SK-N-SH (cell line): ENCODE measurements at regions not wholly inside any gene's neighbourhood (a gene's known extent, or its start where the extent isn't known, plus 50 kb on each side); places are given as distances from the start of the nearest gene placed in this dataset.
A peak's percentile ranks its signal among the peaks of the same experiment; 100 is the strongest.

Experiments used
- CTCF ChIA-PET: fragments of 300-600, 350-600 bp; formaldehyde crosslinking; extraction: SDS; loops from one replicate; lab custom pipeline; 2021; lab: Yijun Ruan, JAX
- POLR2A ChIA-PET: fragments of 350-600 bp; sonication (Branson Sonifier 250); formaldehyde crosslinking; extraction: SDS; loops from one replicate; lab custom pipeline; 2020; ENCODE audit warnings: antibody characterized with exemption, inconsistent platforms; lab: Yijun Ruan, JAX
- DNase-seq: peaks from one replicate; pipeline ENCODE4 v3.0.0; 2012
- H2AFZ ChIP-seq: fragments of 200-600 bp; sonication (generic); 2 replicates; pipeline ENCODE4 v1.8.1; 2016; ENCODE audit warnings: antibody characterized with exemption, mild to moderate bottlenecking, low read depth
- H3F3A ChIP-seq: fragments of 200-600 bp; sonication (generic); replicated peaks from 2 replicates; pipeline ENCODE3; 2016; ENCODE audit warnings: antibody characterized with exemption, mild to moderate bottlenecking; ENCODE audit not compliant: insufficient read depth
- H3K27ac ChIP-seq, 2 experiments: fragments of 200-500 bp in 1 of 2; fragments of 200-600 bp in 1 of 2; sonication (Bioruptor generic) in 1 of 2; sonication (generic), shearing (Covaris generic) in 1 of 2; 2 replicates each; pipeline versions ENCODE4 v1.5.1 to v1.6.1; 2014 to 2016; ENCODE audit warnings: low read depth in 2 of 2, inconsistent platforms in 1 of 2, low read length in 1 of 2, mild to moderate bottlenecking in 1 of 2, mixed read lengths in 1 of 2
- H3K27me3 ChIP-seq: fragments of 200-600 bp; sonication (generic), shearing (Covaris generic); 2 replicates; pipeline ENCODE4 v1.6.1; 2016; ENCODE audit warnings: mixed run types; ENCODE audit not compliant: insufficient read depth
- H3K36me3 ChIP-seq, 2 experiments: fragments of 200-500 bp in 1 of 2; fragments of 200-600 bp in 1 of 2; sonication (Bioruptor generic) in 1 of 2; sonication (generic) in 1 of 2; replicated peaks in 1 of 2; 2 replicates each; pipeline versions ENCODE3 to v1.5.1; 2014 to 2016; ENCODE audit warnings: low read length in 1 of 2, mild to moderate bottlenecking in 1 of 2; ENCODE audit not compliant: insufficient read depth in 2 of 2, control insufficient read depth in 1 of 2
- H3K4me1 ChIP-seq, 2 experiments: fragments of 200-500 bp in 1 of 2; fragments of 200-600 bp in 1 of 2; sonication (Bioruptor generic) in 1 of 2; sonication (generic), shearing (Covaris generic) in 1 of 2; 2 replicates each; pipeline versions ENCODE4 v1.5.1 to v1.6.1; 2014 to 2016; ENCODE audit warnings: low read depth in 1 of 2, low read length in 1 of 2, mixed run types in 1 of 2; ENCODE audit not compliant: insufficient read depth in 2 of 2, control insufficient read depth in 1 of 2
- H3K4me2 ChIP-seq: fragments of 200-600 bp; sonication (generic), shearing (Covaris generic); 2 replicates; pipeline ENCODE4 v1.6.1; 2017; ENCODE audit warnings: mixed run types
- H3K4me3 ChIP-seq, 2 experiments: fragments of 200-500 bp in 1 of 2; fragments of 200-600 bp in 1 of 2; sonication (Bioruptor generic) in 1 of 2; sonication (generic), shearing (Covaris generic) in 1 of 2; 2 replicates each; pipeline versions ENCODE4 v1.5.1 to v1.8.1; 2014 to 2016; ENCODE audit warnings: low read depth in 2 of 2, inconsistent platforms in 1 of 2, low read length in 1 of 2, mild to moderate bottlenecking in 1 of 2, mixed read lengths in 1 of 2, moderate library complexity in 1 of 2
- H3K79me2 ChIP-seq: fragments of 200-600 bp; sonication (generic); 2 replicates; pipeline ENCODE4 v1.8.1; 2017; ENCODE audit warnings: mild to moderate bottlenecking; ENCODE audit not compliant: insufficient read depth
- H3K9ac ChIP-seq: fragments of 200-600 bp; sonication (generic); 2 replicates; pipeline ENCODE4 v1.6.1; 2017; ENCODE audit warnings: mixed run types
- H3K9me2 ChIP-seq: fragments of 200-600 bp; sonication (generic); 2 replicates; pipeline ENCODE4 v1.6.1; 2017; ENCODE audit warnings: mixed run types
- H3K9me3 ChIP-seq: fragments of 200-600 bp; sonication (generic); 2 replicates; pipeline ENCODE4 v1.6.1; 2017; ENCODE audit warnings: mixed run types, mild to moderate bottlenecking, moderate library complexity
- H4K20me1 ChIP-seq: fragments of 200-600 bp; sonication (generic); 2 replicates; pipeline ENCODE4 v1.6.1; 2017; ENCODE audit warnings: mild to moderate bottlenecking, mixed run types; ENCODE audit not compliant: insufficient read depth
- EP300 ChIP-seq, 2 experiments: IDR thresholded peaks; 2 replicates each; pipeline versions ENCODE4 v1.4.0 to v1.6.1; 2012; ENCODE audit warnings: borderline replicate concordance in 1 of 2, low read depth in 1 of 2, low read length in 1 of 2
- FOSL2 ChIP-seq: IDR thresholded peaks from 2 replicates; pipeline ENCODE4 v1.4.0; 2012; ENCODE audit warnings: low read depth, mild to moderate bottlenecking, moderate library complexity, borderline replicate concordance
- FOXJ3 ChIP-seq: sonication (generic); formaldehyde crosslinking; IDR thresholded peaks from 2 replicates; pipeline ENCODE4 v1.5.1; 2020; ENCODE audit warnings: mild to moderate bottlenecking, missing genetic modification reagents
- GATA2 ChIP-seq: sonication (generic); formaldehyde crosslinking; IDR thresholded peaks from 2 replicates; pipeline ENCODE4 v1.5.0; 2020; ENCODE audit warnings: mild to moderate bottlenecking, missing genetic modification reagents
- JUND ChIP-seq: IDR thresholded peaks from 2 replicates; pipeline ENCODE4 v1.4.0; 2012
- MAX ChIP-seq: IDR thresholded peaks from 2 replicates; pipeline ENCODE4 v1.4.0; 2012; ENCODE audit warnings: low read depth
- MEF2A ChIP-seq: IDR thresholded peaks from 2 replicates; pipeline ENCODE4 v1.4.0; 2012; ENCODE audit warnings: low read depth, borderline replicate concordance
- NFIC ChIP-seq: IDR thresholded peaks from 2 replicates; pipeline ENCODE4 v1.4.0; 2012; ENCODE audit warnings: borderline replicate concordance
- POLR2AphosphoS5 ChIP-seq: IDR thresholded peaks from 2 replicates; pipeline ENCODE4 v1.6.1; 2012; ENCODE audit warnings: low read depth, low read length
- RCOR1 ChIP-seq: fragments of 150-350 bp; IDR thresholded peaks from 2 replicates; pipeline ENCODE4 v1.6.1; 2017; ENCODE audit warnings: antibody characterized with exemption, low read length
- SIN3A ChIP-seq: IDR thresholded peaks from 2 replicates; pipeline ENCODE4 v1.6.1; 2012; ENCODE audit warnings: low read depth, mild to moderate bottlenecking, low read length, moderate library complexity, borderline replicate concordance
- SMC3 ChIP-seq: IDR thresholded peaks from 2 replicates; pipeline ENCODE4 v1.6.1; 2012; ENCODE audit warnings: low read depth, low read length, improper control_type of control experiment
- TCF12 ChIP-seq: IDR thresholded peaks from 2 replicates; pipeline ENCODE4 v1.4.0; 2012
- USF1 ChIP-seq: IDR thresholded peaks from 2 replicates; pipeline ENCODE4 v1.4.0; 2012; ENCODE audit warnings: low read depth, borderline replicate concordance
- USF2 ChIP-seq: fragments of 150-350 bp; IDR thresholded peaks from 2 replicates; pipeline ENCODE4 v1.6.1; 2017; ENCODE audit warnings: antibody characterized with exemption, low read length, low read depth, borderline replicate concordance
- WGBS: methylation state at CpG from one replicate; pipeline ENCODE4 v1.1.6; 2017; ENCODE audit warnings: low lambda C conversion rate; 5-methylcytosine and 5-hydroxymethylcytosine counted together
- TF ChIP-seq, protein P1 (sequence below): IDR thresholded peaks from 2 replicates; pipeline ENCODE4 v1.4.0; 2012; ENCODE audit warnings: low read depth, borderline replicate concordance
- TF ChIP-seq, protein P2 (sequence below): IDR thresholded peaks from 2 replicates; pipeline ENCODE4 v1.6.1; 2012; ENCODE audit warnings: mild to moderate bottlenecking, low read depth, low read length, moderate library complexity
- TF ChIP-seq, protein P3 (sequence below): fragments of 150-350 bp; IDR thresholded peaks from 2 replicates; pipeline ENCODE4 v1.6.1; 2016; ENCODE audit warnings: mild to moderate bottlenecking, low read depth, low read length
- TF ChIP-seq, protein P4 (sequence below): IDR thresholded peaks from 2 replicates; pipeline ENCODE4; 2012
- TF ChIP-seq, protein P5 (sequence below): fragments of 200-600 bp; sonication (generic); IDR thresholded peaks from 2 replicates; pipeline ENCODE4 v1.6.1; 2017; ENCODE audit warnings: antibody characterized with exemption, mild to moderate bottlenecking, moderate library complexity

DNA sequence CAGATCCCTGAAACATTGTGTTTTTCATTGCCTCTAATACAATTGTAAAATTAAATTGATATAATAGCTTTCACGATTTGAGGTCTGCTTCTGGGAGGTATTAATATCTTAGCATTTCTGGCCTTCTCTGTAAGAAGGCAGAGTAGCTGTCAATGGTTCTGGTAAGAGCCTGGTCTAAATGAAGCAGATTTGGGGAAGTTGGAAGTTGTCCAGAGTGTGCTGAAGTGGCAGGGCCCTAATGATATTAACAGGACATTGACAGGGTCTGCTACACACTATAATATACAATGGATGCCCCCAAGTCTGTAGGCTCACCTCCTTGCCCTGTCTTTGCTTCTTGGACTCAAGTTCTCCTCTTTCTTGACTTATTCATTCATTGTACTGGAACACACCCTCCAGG, 99.5 kb downstream of the C4BPA start (continued):
- TF ChIP-seq RCOR1 = no peak

DNA sequence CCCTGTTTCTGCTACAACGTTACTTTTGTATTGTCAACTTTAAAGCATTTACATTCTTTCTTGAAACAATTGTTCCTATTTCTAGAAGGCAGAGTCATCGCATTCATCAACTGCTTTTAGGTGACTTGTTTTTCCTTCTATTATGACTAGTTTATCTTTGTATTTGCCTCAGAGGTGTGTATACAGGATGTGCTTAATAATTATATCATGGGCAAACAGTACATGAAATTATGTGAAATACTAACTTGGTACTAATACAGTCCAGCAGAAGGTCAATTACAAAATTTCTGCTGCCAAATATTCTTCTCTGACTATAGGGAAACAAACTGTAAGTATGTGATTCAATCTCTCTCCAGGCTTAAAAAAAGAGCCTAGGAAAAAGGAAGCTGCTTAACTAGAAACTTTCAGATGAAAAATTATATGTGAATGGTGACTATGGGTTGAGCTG, 101.6 kb downstream of the C4BPA start:
- H3K9ac ChIP-seq = no peak overlapping the region
- no peak for TF ChIP-seq TCF12
- TF ChIP-seq, protein P1, sequence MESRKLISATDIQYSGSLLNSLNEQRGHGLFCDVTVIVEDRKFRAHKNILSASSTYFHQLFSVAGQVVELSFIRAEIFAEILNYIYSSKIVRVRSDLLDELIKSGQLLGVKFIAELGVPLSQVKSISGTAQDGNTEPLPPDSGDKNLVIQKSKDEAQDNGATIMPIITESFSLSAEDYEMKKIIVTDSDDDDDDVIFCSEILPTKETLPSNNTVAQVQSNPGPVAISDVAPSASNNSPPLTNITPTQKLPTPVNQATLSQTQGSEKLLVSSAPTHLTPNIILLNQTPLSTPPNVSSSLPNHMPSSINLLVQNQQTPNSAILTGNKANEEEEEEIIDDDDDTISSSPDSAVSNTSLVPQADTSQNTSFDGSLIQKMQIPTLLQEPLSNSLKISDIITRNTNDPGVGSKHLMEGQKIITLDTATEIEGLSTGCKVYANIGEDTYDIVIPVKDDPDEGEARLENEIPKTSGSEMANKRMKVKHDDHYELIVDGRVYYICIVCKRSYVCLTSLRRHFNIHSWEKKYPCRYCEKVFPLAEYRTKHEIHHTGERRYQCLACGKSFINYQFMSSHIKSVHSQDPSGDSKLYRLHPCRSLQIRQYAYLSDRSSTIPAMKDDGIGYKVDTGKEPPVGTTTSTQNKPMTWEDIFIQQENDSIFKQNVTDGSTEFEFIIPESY = no peak
- TF ChIP-seq, protein P2, sequence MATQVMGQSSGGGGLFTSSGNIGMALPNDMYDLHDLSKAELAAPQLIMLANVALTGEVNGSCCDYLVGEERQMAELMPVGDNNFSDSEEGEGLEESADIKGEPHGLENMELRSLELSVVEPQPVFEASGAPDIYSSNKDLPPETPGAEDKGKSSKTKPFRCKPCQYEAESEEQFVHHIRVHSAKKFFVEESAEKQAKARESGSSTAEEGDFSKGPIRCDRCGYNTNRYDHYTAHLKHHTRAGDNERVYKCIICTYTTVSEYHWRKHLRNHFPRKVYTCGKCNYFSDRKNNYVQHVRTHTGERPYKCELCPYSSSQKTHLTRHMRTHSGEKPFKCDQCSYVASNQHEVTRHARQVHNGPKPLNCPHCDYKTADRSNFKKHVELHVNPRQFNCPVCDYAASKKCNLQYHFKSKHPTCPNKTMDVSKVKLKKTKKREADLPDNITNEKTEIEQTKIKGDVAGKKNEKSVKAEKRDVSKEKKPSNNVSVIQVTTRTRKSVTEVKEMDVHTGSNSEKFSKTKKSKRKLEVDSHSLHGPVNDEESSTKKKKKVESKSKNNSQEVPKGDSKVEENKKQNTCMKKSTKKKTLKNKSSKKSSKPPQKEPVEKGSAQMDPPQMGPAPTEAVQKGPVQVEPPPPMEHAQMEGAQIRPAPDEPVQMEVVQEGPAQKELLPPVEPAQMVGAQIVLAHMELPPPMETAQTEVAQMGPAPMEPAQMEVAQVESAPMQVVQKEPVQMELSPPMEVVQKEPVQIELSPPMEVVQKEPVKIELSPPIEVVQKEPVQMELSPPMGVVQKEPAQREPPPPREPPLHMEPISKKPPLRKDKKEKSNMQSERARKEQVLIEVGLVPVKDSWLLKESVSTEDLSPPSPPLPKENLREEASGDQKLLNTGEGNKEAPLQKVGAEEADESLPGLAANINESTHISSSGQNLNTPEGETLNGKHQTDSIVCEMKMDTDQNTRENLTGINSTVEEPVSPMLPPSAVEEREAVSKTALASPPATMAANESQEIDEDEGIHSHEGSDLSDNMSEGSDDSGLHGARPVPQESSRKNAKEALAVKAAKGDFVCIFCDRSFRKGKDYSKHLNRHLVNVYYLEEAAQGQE = no peak
- no peak for TF ChIP-seq POLR2AphosphoS5
- TF ChIP-seq GATA2 = no peak
- TF ChIP-seq EP300 (IDR thresholded peaks at IDR 0.05; ENCODE audit: borderline replicate concordance in 1 of 2, low read depth in 1 of 2, low read length in 1 of 2) = no peak
- TF ChIP-seq MEF2A = no peak
- TF ChIP-seq FOXJ3 (CRISPR knock-in tag) = no peak
- TF ChIP-seq SMC3 = no peak
- no peak for TF ChIP-seq NFIC
- no peak for TF ChIP-seq USF2
- no peak for TF ChIP-seq SIN3A
- TF ChIP-seq, protein P3, sequence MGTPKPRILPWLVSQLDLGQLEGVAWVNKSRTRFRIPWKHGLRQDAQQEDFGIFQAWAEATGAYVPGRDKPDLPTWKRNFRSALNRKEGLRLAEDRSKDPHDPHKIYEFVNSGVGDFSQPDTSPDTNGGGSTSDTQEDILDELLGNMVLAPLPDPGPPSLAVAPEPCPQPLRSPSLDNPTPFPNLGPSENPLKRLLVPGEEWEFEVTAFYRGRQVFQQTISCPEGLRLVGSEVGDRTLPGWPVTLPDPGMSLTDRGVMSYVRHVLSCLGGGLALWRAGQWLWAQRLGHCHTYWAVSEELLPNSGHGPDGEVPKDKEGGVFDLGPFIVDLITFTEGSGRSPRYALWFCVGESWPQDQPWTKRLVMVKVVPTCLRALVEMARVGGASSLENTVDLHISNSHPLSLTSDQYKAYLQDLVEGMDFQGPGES = no peak
- TF ChIP-seq, protein P4, sequence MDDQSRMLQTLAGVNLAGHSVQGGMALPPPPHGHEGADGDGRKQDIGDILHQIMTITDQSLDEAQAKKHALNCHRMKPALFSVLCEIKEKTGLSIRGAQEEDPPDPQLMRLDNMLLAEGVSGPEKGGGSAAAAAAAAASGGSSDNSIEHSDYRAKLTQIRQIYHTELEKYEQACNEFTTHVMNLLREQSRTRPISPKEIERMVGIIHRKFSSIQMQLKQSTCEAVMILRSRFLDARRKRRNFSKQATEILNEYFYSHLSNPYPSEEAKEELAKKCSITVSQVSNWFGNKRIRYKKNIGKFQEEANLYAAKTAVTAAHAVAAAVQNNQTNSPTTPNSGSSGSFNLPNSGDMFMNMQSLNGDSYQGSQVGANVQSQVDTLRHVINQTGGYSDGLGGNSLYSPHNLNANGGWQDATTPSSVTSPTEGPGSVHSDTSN = no peak
- no peak for TF ChIP-seq RCOR1
- TF ChIP-seq MAX = no peak
- TF ChIP-seq, protein P5, sequence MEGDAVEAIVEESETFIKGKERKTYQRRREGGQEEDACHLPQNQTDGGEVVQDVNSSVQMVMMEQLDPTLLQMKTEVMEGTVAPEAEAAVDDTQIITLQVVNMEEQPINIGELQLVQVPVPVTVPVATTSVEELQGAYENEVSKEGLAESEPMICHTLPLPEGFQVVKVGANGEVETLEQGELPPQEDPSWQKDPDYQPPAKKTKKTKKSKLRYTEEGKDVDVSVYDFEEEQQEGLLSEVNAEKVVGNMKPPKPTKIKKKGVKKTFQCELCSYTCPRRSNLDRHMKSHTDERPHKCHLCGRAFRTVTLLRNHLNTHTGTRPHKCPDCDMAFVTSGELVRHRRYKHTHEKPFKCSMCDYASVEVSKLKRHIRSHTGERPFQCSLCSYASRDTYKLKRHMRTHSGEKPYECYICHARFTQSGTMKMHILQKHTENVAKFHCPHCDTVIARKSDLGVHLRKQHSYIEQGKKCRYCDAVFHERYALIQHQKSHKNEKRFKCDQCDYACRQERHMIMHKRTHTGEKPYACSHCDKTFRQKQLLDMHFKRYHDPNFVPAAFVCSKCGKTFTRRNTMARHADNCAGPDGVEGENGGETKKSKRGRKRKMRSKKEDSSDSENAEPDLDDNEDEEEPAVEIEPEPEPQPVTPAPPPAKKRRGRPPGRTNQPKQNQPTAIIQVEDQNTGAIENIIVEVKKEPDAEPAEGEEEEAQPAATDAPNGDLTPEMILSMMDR = no peak
- TF ChIP-seq JUND = no peak
- TF ChIP-seq FOSL2 = no peak
- TF ChIP-seq USF1 = no peak
- TF ChIP-seq, all 33 proteins: peak for 0

More for the DNA sequence above, 101.6 kb downstream of the C4BPA start:
- no peaks in the 10 kb centered on the region for H4K20me1 ChIP-seq
- no peaks in the 10 kb centered on the region for H3K79me2 ChIP-seq
- no peak overlapping the region for H3K4me3 ChIP-seq
- H3K36me3 ChIP-seq = no peaks in the 10 kb centered on the region
- H2AFZ ChIP-seq = no peak overlapping the region
- peak overlapping the region; percentile 58; the same call in 1 of the 2 replicates for H3K4me2 ChIP-seq
- H3K27ac ChIP-seq = peak overlapping the region; percentile 68 to 81
- no peaks in the 10 kb centered on the region for H3K9me2 ChIP-seq
- no peaks in the 10 kb centered on the region; a peak in 1 of 4 replicates for H3K4me1 ChIP-seq
- ChIA-PET CTCF (no interaction called here), POLR2A (no interaction called here)
- H3K9me3 ChIP-seq = 0 out of 2 replicates have a peak, but pooled peaks cover 5% of the 10 kb centered on the region
- H3F3A ChIP-seq = peaks cover 13% of the 10 kb centered on the region
- no peak for DNase-seq
- WGBS = 2% methylated on average over 2 of the region's 2 CpGs
- H3K27me3 ChIP-seq = no peaks in the 10 kb centered on the region
